ENCODE measurements at regions not wholly inside any gene's neighbourhood (a gene's known extent, or its start where the extent isn't known, plus 50 kb on each side); places are given as distances from the start of the nearest gene placed in this dataset.

DNA sequence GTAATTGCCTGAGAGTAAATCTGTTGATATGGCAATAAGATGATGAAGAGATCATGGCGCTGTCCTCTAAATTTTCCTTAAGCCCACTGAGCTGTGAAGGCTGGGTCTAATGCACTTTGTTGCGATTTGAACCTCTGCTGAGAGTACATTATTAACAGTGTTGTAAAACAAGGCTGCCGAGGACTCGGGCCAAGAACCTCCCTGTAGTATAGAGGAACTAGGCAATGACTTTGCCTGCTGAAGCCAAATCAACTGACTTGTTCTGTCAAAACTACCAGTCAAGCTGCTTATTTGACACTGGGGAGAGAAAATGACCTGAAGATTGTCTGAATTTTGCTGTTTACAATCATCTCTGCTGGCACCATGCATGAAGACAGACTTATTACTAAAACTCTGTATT lies 1154.7 kb downstream of the DTWD2 start:
- DNase-seq: no peak

DNA sequence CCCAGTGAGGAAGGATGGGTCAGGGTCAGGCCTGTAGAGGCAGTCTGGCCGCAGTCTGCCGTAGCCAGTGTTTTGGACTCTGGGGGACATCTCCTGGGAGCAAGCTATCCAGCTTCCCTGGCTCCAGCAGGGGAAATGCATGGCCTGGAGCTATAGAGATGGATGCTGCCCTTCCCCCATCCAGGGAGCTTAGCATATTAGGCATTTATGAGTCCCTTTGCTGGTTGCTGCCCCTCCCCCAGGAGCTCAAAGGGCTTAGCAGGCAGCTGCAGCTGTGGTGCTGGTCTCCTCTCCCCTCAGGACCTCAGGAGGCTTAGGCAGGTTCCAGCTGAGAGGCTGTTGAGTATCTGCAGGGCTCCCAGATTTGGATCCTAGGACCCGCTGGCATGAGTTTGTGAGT lies 1158.7 kb downstream of the DTWD2 start:
- no peak for DNase-seq

DNA sequence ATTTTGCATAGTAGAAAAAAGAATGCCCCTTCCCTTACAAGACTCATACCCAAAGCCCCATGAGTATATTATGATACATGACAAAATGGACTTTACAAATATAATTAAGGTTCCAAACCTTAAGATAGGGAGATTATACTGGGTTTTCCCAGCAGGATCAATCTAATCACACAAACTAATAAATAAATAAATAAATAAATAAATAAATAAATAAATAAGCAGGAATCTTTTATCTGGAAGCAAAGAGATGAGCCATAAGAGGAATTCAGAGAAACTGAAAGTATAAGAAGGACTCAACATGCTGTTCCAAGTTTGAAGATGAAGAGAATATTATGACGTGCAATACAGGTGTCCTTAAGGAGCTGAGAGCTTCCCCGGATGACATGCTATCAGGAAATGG lies 1174.5 kb downstream of the DTWD2 start:
- no peak for DNase-seq

DNA sequence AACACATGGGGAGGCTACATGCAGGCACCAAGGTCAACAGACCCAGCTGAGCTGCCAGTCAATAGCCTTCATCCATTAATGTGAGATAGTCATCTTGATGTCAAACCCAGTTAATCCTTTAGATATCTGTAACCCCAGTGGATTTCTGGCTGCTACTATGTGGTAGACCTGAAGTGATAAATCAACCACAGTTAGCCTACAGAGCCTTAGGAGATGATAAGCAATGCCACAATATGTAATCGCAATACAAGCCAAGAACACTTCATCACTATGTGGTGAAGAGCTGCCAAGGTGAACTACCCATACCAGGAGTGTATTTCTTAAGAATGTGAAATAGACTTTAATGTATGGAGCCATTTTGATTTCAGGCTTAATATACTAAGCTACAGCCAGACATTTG lies 1175.5 kb downstream of the DTWD2 start:
- DNase-seq: no peak

DNA sequence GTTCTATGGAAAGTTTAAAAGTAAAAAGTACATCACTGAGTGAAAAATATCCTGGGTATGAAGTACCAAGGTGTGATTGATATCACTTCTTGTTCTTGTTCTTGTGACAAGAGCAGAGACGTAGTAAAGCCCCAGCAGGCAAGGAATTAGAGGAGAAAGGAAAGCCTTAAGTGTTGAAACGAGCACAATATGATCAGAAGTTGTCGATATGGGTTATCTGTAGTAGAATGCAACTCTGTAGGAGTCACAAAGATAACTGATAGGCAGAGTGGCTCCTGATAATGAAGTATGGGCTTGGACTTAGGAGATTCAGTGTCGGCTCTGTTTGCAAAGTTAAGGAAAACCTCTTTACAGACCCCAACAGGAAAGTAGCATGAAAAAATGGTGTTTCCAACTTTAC lies 1179.1 kb downstream of the DTWD2 start:
- DNase-seq: no peak

DNA sequence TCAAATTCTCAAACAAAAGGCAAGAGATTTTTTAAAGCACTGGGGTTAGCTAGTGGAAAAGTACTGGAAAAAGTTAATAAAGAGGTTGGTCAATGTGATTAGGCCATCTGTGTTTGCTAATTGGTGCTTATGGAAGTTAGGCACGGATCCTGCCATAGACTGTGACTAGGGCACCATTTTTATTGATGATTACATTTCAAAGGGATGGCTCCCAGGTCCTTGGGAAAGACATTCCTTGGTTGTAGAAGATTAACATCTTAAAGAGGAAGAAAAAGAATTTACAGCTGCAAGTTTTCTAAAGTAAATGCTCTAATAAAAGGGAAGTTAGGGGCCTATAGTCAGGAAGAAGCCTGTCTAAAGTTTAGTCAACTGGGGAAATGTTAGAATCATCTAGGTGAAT lies 1183.3 kb downstream of the DTWD2 start:
- no peak for DNase-seq

DNA sequence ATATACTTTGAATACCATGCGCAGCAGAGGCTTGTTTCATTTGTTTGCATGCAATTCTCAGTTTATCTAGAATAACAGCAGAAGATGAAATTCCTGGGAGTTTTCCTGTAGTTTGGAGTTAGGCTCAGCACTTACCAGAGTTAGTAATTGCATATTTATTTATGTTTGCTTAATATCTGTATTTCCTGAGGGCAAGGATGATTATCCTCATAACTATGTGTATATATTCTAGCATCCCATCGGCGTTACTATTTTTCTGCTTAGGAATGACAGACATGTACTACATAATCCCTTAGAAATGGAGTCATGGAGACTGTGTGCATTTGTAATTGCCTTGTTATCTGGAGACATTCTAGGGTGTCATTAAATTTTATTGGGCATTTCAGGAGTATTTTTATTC lies 1184.8 kb downstream of the DTWD2 start:
- no peak for DNase-seq

DNA sequence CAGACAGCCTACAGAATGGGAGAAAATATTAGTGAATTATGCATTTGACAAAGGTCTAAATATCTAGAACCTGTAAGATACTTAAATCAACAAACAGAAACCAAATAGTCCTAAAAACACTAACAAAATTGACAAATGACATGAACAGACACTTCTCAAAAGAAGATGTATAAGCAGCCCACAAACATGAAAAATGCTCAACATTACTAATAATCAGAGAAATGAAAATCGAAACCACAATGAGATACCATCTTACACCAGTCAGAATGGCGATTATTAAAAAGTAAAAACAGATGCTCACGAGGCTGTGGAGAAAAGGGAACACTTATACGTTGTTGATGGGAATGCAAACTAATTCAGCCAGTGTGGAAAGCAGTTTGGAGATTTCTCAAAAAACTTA lies 1186.8 kb downstream of the DTWD2 start:
- DNase-seq: no peak

DNA sequence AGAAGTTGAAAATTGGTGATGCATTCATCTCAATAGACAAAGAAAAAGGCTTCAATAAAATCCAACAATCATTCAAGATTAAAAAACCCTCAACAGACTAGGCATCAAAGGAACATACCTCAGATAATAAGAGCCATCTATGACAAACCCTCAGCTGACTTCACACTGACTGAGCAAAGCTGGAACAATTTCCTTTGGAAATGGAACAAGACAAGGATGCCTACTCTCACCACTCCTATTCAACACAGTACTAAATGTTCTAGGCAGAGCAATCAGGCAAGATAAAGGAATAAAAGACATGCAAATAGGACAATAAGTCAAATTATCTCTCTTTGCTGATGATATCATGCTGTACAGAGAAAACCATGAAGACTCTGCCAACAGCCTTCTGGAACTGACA lies 1188.1 kb downstream of the DTWD2 start:
- peak in 1 of 58 donors; percentile 3 for DNase-seq

DNA sequence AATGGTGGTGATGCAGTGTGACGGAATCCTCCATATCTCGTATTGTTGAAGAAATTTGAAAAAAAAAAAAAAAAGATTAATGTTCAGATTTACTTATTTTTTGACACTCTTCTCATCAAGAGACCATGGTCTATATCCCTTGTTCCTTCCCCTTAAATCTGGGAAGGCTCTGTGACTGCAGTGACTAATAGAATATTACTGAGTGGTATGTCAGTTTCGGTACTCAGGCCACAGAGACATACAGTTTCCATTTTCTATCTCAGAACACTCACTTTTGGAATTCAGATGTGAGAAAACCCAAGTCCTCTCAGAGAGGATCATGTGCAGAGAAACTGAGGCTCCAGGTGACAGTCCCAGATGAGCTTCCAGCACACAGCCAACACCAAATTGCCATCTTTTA lies 1193.5 kb downstream of the DTWD2 start:
- no peak for DNase-seq

DNA sequence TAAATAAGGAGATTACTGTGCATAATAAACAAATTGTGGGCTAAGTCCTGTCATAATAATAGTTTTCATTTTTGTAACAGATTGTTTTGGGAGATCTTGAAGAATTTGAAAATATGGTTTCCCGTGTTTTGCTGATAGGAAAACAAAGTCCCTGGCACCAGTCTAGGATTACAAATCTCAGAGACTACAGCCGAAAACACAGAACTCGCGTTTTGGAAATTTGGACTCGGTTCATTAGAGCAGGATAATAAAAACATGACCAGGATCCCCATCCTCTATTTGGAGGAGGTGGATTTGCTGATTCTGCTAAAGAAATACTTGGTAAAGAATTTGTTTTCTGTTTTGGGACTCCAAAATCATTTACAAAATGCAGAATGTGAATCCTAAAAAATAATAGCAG lies 1194.4 kb downstream of the DTWD2 start:
- no peak for DNase-seq

DNA sequence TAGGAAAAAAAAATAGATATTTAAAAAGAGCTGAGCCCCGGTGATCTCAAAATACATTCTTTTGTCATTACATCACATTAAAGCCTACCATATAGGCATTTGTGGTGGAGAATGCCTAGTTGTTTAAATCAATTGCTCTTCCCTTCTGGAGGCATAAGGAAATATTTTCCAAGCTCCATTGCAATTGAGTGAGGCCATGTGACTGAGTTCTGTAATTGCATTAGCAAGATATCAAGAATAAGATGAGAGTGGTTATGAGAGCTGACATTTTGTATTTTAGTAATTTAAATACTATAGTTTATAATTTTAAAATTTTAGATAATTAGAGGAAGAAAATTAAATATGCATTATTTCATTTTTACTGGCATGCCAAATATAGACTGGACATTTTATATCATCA lies 1195.9 kb downstream of the DTWD2 start:
- DNase-seq: no peak

DNA sequence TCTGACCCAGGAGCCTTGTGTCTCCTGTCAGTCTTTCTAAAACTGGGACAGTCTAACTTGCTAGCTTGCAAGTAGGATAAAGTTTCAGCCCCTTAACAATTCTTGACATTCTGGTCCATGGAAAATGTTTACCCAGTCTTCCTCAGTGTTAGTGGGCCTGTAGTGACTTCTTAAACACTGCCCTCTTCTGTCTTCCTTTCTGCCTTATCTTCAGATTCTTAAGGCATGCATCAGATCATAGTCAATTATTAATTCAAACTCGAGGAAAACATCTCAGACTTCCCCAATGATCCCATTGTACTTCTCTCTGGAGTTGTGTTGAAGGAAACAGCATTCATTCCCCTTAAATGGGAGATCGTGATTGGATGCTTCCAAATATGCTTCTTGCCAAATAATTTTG lies 1199.8 kb downstream of the DTWD2 start:
- no peak for DNase-seq

DNA sequence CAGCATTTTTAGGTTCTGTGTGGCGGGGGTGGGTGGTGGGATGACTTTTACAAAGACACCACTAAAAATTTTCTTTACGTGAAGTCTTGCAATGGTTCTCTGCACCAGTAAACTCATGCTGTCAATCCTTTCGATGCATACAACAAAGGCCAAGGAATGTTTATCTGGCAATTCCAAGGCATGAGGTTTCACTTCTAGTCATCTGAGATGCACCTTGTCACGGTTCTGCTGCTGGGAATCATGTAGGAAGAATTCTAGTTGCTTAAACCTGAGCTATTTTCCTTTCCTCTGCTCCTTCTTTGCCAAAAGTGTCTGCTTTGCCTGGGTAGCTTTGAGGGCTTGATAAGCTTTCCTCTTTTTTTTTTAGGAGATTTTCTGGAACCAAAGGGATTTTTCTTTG lies 1204.5 kb upstream of the SEMA6A start:
- no peak for DNase-seq

DNA sequence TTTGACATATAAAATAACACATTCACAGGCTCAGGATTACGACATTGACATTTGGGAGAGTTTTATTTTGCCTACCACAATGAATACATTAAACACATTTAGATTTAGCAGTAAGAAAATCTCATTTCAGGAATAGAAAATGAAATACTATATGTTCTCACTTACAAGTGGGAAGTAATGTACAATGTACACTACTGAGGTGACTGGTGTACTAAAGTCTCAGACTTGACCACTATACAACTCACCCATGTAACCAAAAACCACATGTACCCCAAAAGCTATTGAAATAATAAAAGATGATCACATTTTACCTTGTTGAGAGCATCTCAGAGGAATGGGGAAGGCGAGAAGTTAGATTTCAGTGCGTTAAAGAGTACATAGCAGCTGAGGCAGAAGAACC lies 1202.4 kb upstream of the SEMA6A start:
- no peak for DNase-seq

DNA sequence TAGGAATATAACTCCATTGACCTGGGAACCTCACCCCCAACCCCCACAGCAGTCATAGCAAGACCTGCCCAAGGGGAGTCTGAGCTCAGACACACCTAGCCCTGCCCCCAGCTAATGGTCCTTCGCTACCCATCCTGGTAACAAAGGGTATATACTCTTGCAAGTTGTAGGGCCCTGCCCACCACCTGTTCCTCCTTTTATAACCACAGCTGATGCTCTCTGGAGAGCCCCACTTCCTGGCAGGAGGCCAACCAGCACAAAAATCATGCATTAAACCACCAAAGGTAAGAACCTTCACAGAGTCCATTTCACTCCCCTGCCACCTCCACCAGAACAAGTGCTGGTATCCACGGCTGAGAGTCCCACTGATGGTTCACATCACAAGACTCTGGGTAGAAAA lies 1195.3 kb upstream of the SEMA6A start:
- no peak for DNase-seq

DNA sequence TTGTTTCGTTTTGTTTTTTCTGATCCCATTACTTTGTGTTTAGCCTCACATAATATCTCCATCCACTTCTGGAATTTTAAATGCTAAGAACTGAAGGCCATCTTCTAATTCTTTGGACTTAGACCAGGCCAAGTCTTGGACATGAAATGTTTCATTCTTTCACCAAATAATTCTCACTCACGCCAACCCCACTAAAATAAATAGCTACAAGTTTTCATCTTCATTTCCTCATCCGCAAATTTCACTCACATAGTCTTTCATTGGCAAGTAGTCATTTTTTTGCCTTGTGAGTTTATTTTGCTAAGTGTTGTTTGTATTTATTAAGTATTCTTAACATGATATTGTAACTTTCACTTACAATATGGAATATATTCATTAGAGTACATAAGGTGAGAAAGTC lies 1188.6 kb upstream of the SEMA6A start:
- no peak for DNase-seq

DNA sequence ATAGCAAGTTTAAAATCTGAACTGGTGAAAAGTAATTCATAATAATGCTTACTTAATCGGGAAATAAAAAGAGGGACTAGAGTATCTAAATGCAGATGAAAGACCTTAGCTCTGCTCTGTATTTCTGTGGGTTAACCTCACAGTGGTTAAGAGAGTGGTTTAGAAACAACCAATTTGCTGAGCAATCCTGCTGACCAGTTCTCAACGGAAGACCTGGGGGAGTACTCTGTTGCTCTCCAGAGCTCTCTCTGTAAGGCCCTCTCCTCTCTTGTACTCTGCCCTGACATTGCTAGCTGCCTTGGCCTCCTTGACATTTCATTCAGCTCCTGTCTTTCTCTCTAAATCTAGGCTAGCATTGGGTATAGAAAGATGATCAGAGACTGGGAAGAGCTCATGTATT lies 1186.6 kb upstream of the SEMA6A start:
- no peak for DNase-seq

DNA sequence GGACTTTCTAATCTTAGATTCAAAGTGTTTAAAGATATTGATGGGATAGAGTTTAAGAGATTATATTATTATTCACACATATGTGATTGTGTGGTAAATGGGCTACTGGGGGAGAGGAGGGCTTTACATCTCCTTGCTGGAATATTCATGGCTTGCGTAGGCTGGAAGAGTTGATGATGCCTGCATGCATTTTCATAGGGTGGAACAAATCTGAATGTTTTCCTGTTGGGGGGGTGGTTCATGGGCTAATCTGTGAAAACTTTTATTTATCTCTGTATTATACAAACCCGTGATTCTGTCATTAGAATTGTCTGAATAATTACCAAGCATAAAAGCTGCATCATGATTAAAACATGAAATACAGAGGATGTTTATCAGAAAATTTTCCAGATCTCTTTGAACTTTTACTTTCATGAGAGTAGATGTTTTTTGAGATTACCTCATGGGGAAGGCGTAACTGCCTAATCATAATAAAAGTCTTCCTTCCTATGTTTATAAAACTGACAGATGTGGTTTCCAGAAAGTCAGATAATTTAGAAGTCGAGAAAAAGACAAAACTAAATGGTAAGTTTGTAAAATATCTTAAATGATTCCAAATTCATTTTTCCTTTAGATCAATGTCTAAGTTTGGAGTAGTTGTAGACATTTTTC lies 1185.4 kb upstream of the SEMA6A start:
- no peak for DNase-seq

DNA sequence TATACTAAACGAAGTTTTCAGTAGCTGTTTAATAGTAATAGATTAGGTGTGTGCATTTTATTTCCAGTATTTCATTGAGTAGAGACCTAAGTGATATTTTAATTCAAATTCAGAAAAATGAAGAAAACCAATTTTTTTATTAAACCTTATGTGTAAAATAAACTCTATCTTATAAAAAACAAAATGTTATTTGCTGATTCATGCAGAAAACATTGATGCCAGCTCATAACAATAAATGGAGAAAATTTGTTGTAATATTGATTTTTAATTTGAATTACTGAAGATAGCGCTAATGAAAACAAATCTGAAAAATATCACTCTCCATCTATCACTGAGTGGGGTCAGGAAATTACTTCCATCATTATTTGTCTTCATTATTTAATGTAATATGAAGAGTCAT lies 1177.8 kb upstream of the SEMA6A start:
- no peak for DNase-seq

DNA sequence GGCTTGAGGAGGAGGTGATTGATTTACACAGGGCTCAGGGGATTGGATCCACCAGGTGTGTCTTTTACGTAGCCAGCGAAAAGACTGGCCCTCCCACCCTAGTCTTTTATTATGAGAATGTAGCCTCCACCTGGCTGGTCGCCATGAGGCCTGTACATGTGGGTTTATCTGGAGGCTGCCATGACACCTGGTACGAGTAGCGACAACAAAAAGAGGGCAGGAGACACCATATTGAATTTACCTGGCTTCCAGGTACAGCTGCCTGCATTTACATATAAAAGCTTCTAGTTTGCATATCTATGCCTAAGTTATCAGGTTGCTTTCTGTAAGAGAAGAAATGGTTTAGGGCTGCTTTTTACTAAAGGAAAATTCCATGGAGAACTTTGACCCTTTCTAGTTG lies 1173.7 kb upstream of the SEMA6A start:
- DNase-seq: no peak

DNA sequence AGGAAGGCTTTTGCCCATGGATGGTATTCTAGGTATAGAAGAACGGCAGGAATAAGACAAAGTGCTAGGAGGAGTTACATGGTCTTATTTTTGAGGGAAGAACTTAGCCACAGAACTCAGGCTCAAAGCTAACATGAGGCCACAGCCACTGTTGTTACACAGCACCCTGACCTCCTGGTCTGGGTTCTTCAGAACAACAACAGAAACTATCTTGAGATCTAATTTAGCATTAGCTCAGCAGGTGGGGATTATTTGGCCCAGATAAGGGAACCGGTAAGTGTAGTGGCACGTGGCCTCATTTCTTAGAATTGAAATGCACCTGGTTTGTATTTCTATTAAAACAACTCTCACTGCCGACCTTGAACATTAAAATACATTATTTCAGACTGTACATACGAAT lies 1168.7 kb upstream of the SEMA6A start:
- DNase-seq: no peak

DNA sequence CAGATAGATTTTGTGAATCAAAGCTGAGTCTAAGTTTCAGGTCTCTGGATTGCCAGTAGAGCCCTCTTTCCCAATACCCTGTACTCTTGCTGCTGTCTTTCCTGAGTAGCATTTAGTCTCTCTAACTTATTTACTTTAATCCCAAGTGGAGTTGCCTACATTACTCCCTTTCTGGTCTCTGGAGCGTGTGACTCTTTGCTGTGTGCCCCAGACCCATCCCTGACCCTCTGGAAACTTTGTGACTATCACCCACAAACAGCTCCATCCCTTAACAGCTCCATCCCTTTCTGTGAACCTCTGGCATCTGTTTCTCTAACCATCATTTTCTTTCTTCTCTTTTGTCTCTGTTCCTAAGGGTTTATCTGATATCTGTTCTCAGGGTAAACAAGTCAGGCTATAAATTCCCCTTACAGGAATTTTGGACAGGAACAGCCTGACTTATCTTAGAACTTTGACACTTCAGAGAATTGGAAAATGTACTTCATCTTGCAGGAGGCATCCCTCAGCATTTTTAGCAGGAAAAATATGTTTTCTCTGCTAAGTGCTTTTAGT lies 1167.1 kb upstream of the SEMA6A start:
- no peak for DNase-seq

DNA sequence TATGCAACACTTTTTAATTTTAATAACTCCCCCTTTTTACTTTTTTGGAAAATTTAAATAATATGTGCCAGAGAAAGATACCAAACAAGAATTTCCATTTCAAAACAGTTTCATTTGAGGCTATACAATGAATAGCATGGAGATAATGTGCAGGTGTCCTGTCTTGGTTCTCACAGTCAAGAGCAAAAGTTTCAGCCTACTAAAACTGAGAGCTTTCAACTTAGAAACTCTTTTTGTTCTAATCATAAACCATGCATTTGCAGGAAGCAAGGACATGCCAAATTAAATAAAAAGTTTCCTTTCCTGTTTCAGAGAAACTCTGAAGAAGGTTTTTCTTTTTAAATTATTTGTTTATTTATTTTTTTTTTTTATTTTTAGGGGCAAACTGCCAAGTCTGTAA lies 1165.6 kb upstream of the SEMA6A start:
- no peak for DNase-seq
